ENCODE measurements at regions not wholly inside any gene's neighbourhood (a gene's known extent, or its start where the extent isn't known, plus 50 kb on each side); places are given as distances from the start of the nearest gene placed in this dataset.
"Not testable (repeated sequence)": the region's sequence is repeated elsewhere in the genome, so short reads cannot be mapped to it uniquely, and the experiment has no call there.

GRCh38 chr4:49216606-49217005 lies 230.5 kb downstream of the CWH43 start:
- not testable (repeated sequence) for TF ChIP-seq CTCF (IDR thresholded peaks at IDR 0.05; ENCODE audit: insufficient read depth, low read depth, low read length); EZH2 (IDR thresholded peaks at IDR 0.05; ENCODE audit: insufficient read depth, low read length)
